K562 (cell line): ENCODE measurements at regions not wholly inside any gene's neighbourhood (a gene's known extent, or its start where the extent isn't known, plus 50 kb on each side); places are given as distances from the start of the nearest gene placed in this dataset.

ENCODE experiments used
- ATAC-seq: fragments of 200-7000 bp; cut with Tn5 transposase; 3 replicates; pipeline ENCODE4 v1.9.1; 2020; ENCODE audit warnings: moderate library complexity
- BruUV-seq: library from RNA; stranded (reverse); fragments of 400-500 nt; replicated peaks from 2 replicates; lab custom pipeline; 2021; lab: Mats Ljungman, UMichigan
- CTCF ChIA-PET: fragments of 300-600 bp; formaldehyde crosslinking; extraction: SDS; loops from one replicate; lab custom pipeline; 2021; ENCODE audit warnings: low intra/inter-chr PET ratio; lab: Yijun Ruan, JAX
- POLR2A ChIA-PET: fragments of 300-600, 350-650 bp; sonication (Branson Sonifier 250); formaldehyde crosslinking; extraction: SDS; loops from one replicate; lab custom pipeline; 2021; ENCODE audit warnings: antibody characterized with exemption, inconsistent platforms; lab: Yijun Ruan, JAX
- DNase-seq, 4 experiments: peaks; one replicate each; pipeline versions ENCODE4 v3.0.0 to v3.0.0-alpha.2; 2011 to 2018; ENCODE audit warnings: low spot score in 3 of 4, mixed read lengths in 3 of 4; ENCODE audit errors: extremely low read depth in 1 of 4
- FAIRE-seq: peaks from 2 replicates; lab custom pipeline; 2011; peaks lifted over from hg19 to GRCh38; lab: Jason Lieb, UNC
- H2AFZ ChIP-seq: 2 replicates; pipeline ENCODE4 v1.6.0; 2011; ENCODE audit warnings: low read depth, low read length, control low read depth, inconsistent platforms
- H3K27ac ChIP-seq: fragments of 200-600 bp; 3 replicates; pipeline ENCODE4 v1.8.0; 2011; ENCODE audit warnings: low read depth, mild to moderate bottlenecking, control low read depth, inconsistent platforms, low read length, moderate library complexity, mixed read lengths; ENCODE audit errors: extremely low read depth
- H3K27me3 ChIP-seq, 2 experiments: fragments of 300-600 bp in 1 of 2; 2 replicates in 1 of 2; 3 replicates in 1 of 2; pipeline versions ENCODE4 v1.6.0 to v1.8.0; 2011; ENCODE audit warnings: inconsistent platforms in 2 of 2, low read length in 2 of 2, mild to moderate bottlenecking in 1 of 2, mixed read lengths in 1 of 2, moderate library complexity in 1 of 2; ENCODE audit not compliant: control insufficient read depth in 2 of 2, insufficient read depth in 2 of 2
- H3K36me3 ChIP-seq: fragments of 300-600 bp; 3 replicates; pipeline ENCODE4 v1.8.0; 2011; ENCODE audit warnings: mild to moderate bottlenecking, low read length, inconsistent platforms; ENCODE audit not compliant: control insufficient read depth, insufficient read depth
- H3K4me1 ChIP-seq, 2 experiments: fragments of 200-600 bp in 1 of 2; replicated peaks in 1 of 2; 2 replicates in 1 of 2; 3 replicates in 1 of 2; pipeline versions ENCODE4 v1.5.1 to v1.8.0; 2011; ENCODE audit warnings: inconsistent platforms in 2 of 2, low read length in 2 of 2, mild to moderate bottlenecking in 1 of 2, mixed read lengths in 1 of 2, moderate library complexity in 1 of 2; ENCODE audit not compliant: control insufficient read depth in 2 of 2, insufficient read depth in 2 of 2
- H3K4me2 ChIP-seq: 2 replicates; pipeline ENCODE4 v1.6.1; 2011; ENCODE audit warnings: low read length, control low read depth, inconsistent platforms, mixed read lengths; ENCODE audit not compliant: insufficient read depth
- H3K4me3 ChIP-seq: fragments of 200-600 bp; sonication (generic), shearing (Covaris generic); 2 replicates; pipeline ENCODE4 v1.5.1; 2016; ENCODE audit warnings: control low read depth, inconsistent platforms
- H3K79me2 ChIP-seq: fragments of 200-600 bp; 3 replicates; pipeline ENCODE4 v1.8.0; 2011; ENCODE audit warnings: low read length, inconsistent platforms; ENCODE audit not compliant: control insufficient read depth, insufficient read depth
- H3K9ac ChIP-seq, 2 experiments: 2 replicates each; pipeline versions ENCODE4 v1.6.0 to v1.6.1; 2011; ENCODE audit warnings: low read depth in 2 of 2, low read length in 2 of 2, control low read depth in 1 of 2, inconsistent platforms in 1 of 2, mild to moderate bottlenecking in 1 of 2, mixed read lengths in 1 of 2; ENCODE audit not compliant: insufficient read depth in 1 of 2
- H3K9me1 ChIP-seq: one replicate; pipeline ENCODE4 v1.6.0; 2011; ENCODE audit warnings: inconsistent platforms, mild to moderate bottlenecking, low read length, moderate library complexity; ENCODE audit not compliant: control insufficient read depth, insufficient read depth
- H3K9me3 ChIP-seq: replicated peaks from 2 replicates; pipeline ENCODE4 v1.5.1; 2011; ENCODE audit warnings: low read depth, low read length, inconsistent platforms; ENCODE audit not compliant: control insufficient read depth, insufficient read depth
- H4K20me1 ChIP-seq: replicated peaks from 2 replicates; pipeline ENCODE4 v1.6.1; 2011; ENCODE audit warnings: low read length, inconsistent platforms, mixed read lengths; ENCODE audit not compliant: control insufficient read depth, insufficient read depth
- BACH1 ChIP-seq: fragments of 200-800 bp; sonication (Bioruptor generic); IDR thresholded peaks from 2 replicates; pipeline ENCODE4 v1.6.1; 2016; ENCODE audit warnings: missing genetic modification characterization, missing compliant biosample characterization
- CBX1 ChIP-seq: sonication (generic); IDR thresholded peaks from 2 replicates; pipeline ENCODE4 v1.6.1; 2016; ENCODE audit warnings: antibody characterized with exemption, low read depth, mild to moderate bottlenecking
- CCAR2 ChIP-seq: fragments of 200-400 bp; formaldehyde crosslinking; IDR thresholded peaks from 2 replicates; pipeline ENCODE4 v1.6.1; 2017; ENCODE audit warnings: mild to moderate bottlenecking, low read depth, low read length
- CREBBP ChIP-seq: IDR thresholded peaks from one replicate; pipeline ENCODE4 v1.6.1; 2012; ENCODE audit warnings: low read depth, mild to moderate bottlenecking, control low read depth, inconsistent platforms, low read length
- DLX4 ChIP-seq: fragments of 250-450 bp; sonication (Bioruptor Pico); IDR thresholded peaks from 2 replicates; pipeline ENCODE4 v1.6.1; 2021; ENCODE audit warnings: mild to moderate bottlenecking
- ELF4 ChIP-seq: fragments of 450-650 bp; formaldehyde crosslinking; IDR thresholded peaks from 2 replicates; pipeline ENCODE4 v1.4.0; 2022; ENCODE audit warnings: missing genetic modification characterization
- FOXK1 ChIP-seq: sonication (generic); formaldehyde crosslinking; IDR thresholded peaks from 2 replicates; pipeline ENCODE4 v1.8.0; 2022; ENCODE audit warnings: missing genetic modification reagents, mild to moderate bottlenecking, borderline replicate concordance
- MXI1 ChIP-seq: IDR thresholded peaks from 2 replicates; pipeline ENCODE4 v1.6.1; 2011; ENCODE audit warnings: low read depth, mild to moderate bottlenecking, improper control_type of control experiment, low read length
- NFATC3 ChIP-seq: fragments of 450-650 bp; IDR thresholded peaks from 2 replicates; pipeline ENCODE4 v1.6.1; 2017; ENCODE audit warnings: mild to moderate bottlenecking
- RHOXF2B ChIP-seq: fragments of 250-450 bp; sonication (Bioruptor Pico); conservative IDR thresholded peaks from 2 replicates; pipeline ENCODE4 v1.5.1; 2021
- SLC30A9 ChIP-seq: fragments of 250-450 bp; sonication (Bioruptor Pico); IDR thresholded peaks from 2 replicates; pipeline ENCODE4 v1.8.0; 2022; ENCODE audit warnings: mild to moderate bottlenecking, moderate library complexity
- SMAD1 ChIP-seq: fragments of 150-350 bp; IDR thresholded peaks from 2 replicates; pipeline ENCODE4 v1.6.1; 2014; ENCODE audit warnings: low read length, low read depth; ENCODE audit not compliant: partially characterized antibody
- SMARCB1 ChIP-seq: IDR thresholded peaks from 2 replicates; pipeline ENCODE4 v1.6.1; 2011; ENCODE audit warnings: improper control_type of control experiment, low read depth; ENCODE audit not compliant: insufficient read length
- TAF7 ChIP-seq: fragments of 450-650 bp; IDR thresholded peaks from 2 replicates; pipeline ENCODE4 v1.6.1; 2016; ENCODE audit warnings: missing genetic modification characterization, missing compliant biosample characterization
- TCF7 ChIP-seq: sonication (generic); IDR thresholded peaks from 2 replicates; pipeline ENCODE4 v1.6.1; 2016; ENCODE audit warnings: antibody characterized with exemption, borderline replicate concordance
- ZNF316 ChIP-seq: fragments of 450-650 bp; IDR thresholded peaks from 2 replicates; pipeline ENCODE4 v1.6.1; 2016
- ZNF347 ChIP-seq: fragments of 450-650 bp; formaldehyde crosslinking; IDR thresholded peaks from 2 replicates; pipeline ENCODE4 v1.4.0; 2020; ENCODE audit warnings: low read depth, mild to moderate bottlenecking, moderate library complexity
- ZNF561 ChIP-seq: fragments of 450-650 bp; formaldehyde crosslinking; conservative IDR thresholded peaks from 2 replicates; pipeline ENCODE4 v1.4.0; 2020; ENCODE audit warnings: mild to moderate bottlenecking, moderate library complexity
- ZNF699 ChIP-seq: fragments of 250-450 bp; sonication (Bioruptor Pico); IDR thresholded peaks from 2 replicates; pipeline ENCODE4 v1.8.0; 2021; ENCODE audit warnings: mild to moderate bottlenecking, moderate library complexity; ENCODE audit not compliant: insufficient replicate concordance
- ZNF707 ChIP-seq: fragments of 250-450 bp; sonication (Bioruptor Pico); conservative IDR thresholded peaks from 2 replicates; pipeline ENCODE4 v1.8.0; 2022; ENCODE audit warnings: inconsistent platforms, mild to moderate bottlenecking, moderate library complexity
- ZNF764 ChIP-seq: fragments of 250-450 bp; sonication (Bioruptor Pico); IDR thresholded peaks from 2 replicates; pipeline ENCODE4 v1.4.0; 2020; ENCODE audit warnings: low read depth, mild to moderate bottlenecking, moderate library complexity
- ZZZ3 ChIP-seq: fragments of 450-650 bp; IDR thresholded peaks from 2 replicates; pipeline ENCODE4 v1.6.1; 2016; ENCODE audit warnings: antibody characterized with exemption, mild to moderate bottlenecking, moderate library complexity
- WGBS: fragments of 100-300 bp; shearing (Covaris generic); methylation state at CpG from one replicate; pipeline ENCODE4 v1.1.6; 2016; ENCODE audit warnings: low coverage, mixed read lengths; ENCODE audit not compliant: insufficient coverage; ENCODE audit errors: missing lambda C conversion rate; 5-methylcytosine and 5-hydroxymethylcytosine counted together
- in situ Hi-C: fragments of 300-500 bp; cut with MboI; formaldehyde crosslinking; loops from 4 replicates; pipeline ENCODE4 v1.15.0; 2018; ENCODE audit warnings: inconsistent platforms, mixed read lengths
- intact Hi-C: fragments of 100-400 bp; cut with micrococcal nuclease; formaldehyde crosslinking; loops from 2 replicates; pipeline ENCODE4 v1.14.2; 2022
- TF ChIP-seq, protein P1 (sequence below): fragments of 450-650 bp; IDR thresholded peaks from one replicate; pipeline ENCODE4 v1.6.1; 2018; ENCODE audit warnings: mild to moderate bottlenecking, moderate library complexity; ENCODE audit not compliant: partially characterized antibody
- TF ChIP-seq, protein P2 (sequence below), 2 experiments: fragments of 450-650 bp; IDR thresholded peaks; 2 replicates each; pipeline ENCODE4 v1.6.1; 2016

DNA sequence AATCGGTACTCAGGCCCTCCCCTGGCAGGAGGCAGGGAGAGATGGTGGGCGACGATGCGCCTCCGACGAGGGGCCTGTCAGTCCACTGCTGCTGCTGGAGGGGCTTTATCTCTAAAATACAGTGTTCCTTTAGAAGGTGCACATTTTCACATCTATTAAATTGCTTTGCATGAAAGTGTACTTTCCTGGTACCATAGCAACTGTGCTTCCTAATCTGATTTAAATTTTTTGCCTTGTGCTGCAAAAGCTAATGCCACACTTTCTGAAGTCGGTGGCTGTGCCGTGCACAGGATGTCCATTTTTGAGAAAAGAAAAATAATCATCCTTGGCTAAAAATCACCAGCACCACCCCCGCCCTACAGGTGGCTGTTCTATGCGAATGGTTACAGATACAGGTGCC is 262.0 kb upstream of the CDH4 start (continued):
- no peak for TF ChIP-seq CBX1
- no peak for TF ChIP-seq TCF7
- no peak for TF ChIP-seq CCAR2
- no peak for TF ChIP-seq ZNF707
- TF ChIP-seq SMARCB1 = no peak
- no peak for TF ChIP-seq CREBBP
- TF ChIP-seq NFATC3 = no peak
- TF ChIP-seq ZNF347 (CRISPR knock-in tag) = no peak
- no peak for TF ChIP-seq ZZZ3
- TF ChIP-seq SMAD1 = no peak

- no peak for FAIRE-seq
- H3K9me1 ChIP-seq = no peaks in the 10 kb centered on the region
- ATAC-seq = no peak
- H3K27me3 ChIP-seq = peaks cover 0 to 18% of the 10 kb centered on the region in 2 experiments; a peak in 2 of 5 replicates
- no peak overlapping the region for H3K4me2 ChIP-seq
- ChIA-PET CTCF (no interaction called here), POLR2A (no interaction called here)
- DNase-seq = no peak
- no peaks in the 10 kb centered on the region for H4K20me1 ChIP-seq
- no peak overlapping the region for H2AFZ ChIP-seq
- no peaks in the 10 kb centered on the region for H3K36me3 ChIP-seq
- no peaks in the 10 kb centered on the region for H3K4me1 ChIP-seq
- H3K79me2 ChIP-seq = no peaks in the 10 kb centered on the region
- H3K9ac ChIP-seq = no peak overlapping the region
- no TSS peak for BruUV-seq
- no peaks in the 10 kb centered on the region for H3K9me3 ChIP-seq
- H3K27ac ChIP-seq = no peak overlapping the region
- intact Hi-C loops (no loop called here), in situ Hi-C loops (no loop called here)
- no peak overlapping the region for H3K4me3 ChIP-seq
- 0% methylated on average over 11 of the region's 12 CpGs for WGBS
- TF ChIP-seq, protein P1, sequence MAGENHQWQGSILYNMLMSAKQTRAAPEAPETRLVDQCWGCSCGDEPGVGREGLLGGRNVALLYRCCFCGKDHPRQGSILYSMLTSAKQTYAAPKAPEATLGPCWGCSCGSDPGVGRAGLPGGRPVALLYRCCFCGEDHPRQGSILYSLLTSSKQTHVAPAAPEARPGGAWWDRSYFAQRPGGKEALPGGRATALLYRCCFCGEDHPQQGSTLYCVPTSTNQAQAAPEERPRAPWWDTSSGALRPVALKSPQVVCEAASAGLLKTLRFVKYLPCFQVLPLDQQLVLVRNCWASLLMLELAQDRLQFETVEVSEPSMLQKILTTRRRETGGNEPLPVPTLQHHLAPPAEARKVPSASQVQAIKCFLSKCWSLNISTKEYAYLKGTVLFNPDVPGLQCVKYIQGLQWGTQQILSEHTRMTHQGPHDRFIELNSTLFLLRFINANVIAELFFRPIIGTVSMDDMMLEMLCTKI = no peak
- TF ChIP-seq ZNF764 (CRISPR knock-in tag) (no peak), ZNF316 (no peak), SLC30A9 (CRISPR knock-in tag) (no peak), CBX1 (no peak), BACH1 (tag) (no peak), ZNF699 (no peak), FOXK1 (no peak), RHOXF2B (no peak), TAF7 (tag) (no peak), ELF4 (CRISPR knock-in tag) (no peak), ZNF561 (CRISPR knock-in tag) (no peak), DLX4 (CRISPR knock-in tag) (no peak), MXI1 (no peak)
- TF ChIP-seq, protein P2, sequence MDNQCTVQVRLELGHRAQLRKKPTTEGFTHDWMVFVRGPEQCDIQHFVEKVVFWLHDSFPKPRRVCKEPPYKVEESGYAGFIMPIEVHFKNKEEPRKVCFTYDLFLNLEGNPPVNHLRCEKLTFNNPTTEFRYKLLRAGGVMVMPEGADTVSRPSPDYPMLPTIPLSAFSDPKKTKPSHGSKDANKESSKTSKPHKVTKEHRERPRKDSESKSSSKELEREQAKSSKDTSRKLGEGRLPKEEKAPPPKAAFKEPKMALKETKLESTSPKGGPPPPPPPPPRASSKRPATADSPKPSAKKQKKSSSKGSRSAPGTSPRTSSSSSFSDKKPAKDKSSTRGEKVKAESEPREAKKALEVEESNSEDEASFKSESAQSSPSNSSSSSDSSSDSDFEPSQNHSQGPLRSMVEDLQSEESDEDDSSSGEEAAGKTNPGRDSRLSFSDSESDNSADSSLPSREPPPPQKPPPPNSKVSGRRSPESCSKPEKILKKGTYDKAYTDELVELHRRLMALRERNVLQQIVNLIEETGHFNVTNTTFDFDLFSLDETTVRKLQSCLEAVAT (IDR thresholded peaks at IDR 0.05) = no peak
These were observed 261.4 kb upstream of the CDH4 start for GRCh38 chr20:60990643-60991042.
